Common myeloid progenitor, CD34-positive (primary cell): ENCODE measurements at regions not wholly inside any gene's neighbourhood (a gene's known extent, or its start where the extent isn't known, plus 50 kb on each side); places are given as distances from the start of the nearest gene placed in this dataset.
"Not testable (repeated sequence)": the region's sequence is repeated elsewhere in the genome, so short reads cannot be mapped to it uniquely, and the experiment has no call there.

Experiments
- CTCF ChIA-PET: fragments of 350-600 bp; sonication (Branson Sonifier 250); formaldehyde crosslinking; loops from one replicate; lab custom pipeline; 2021; ENCODE audit warnings: antibody characterized with exemption; lab: Charles Lee
- POLR2A ChIA-PET: fragments of 350-600 bp; sonication (Branson Sonifier 250); formaldehyde crosslinking; loops from one replicate; lab custom pipeline; 2021; ENCODE audit warnings: antibody characterized with exemption; lab: Charles Lee
- DNase-seq, 3 donors: peaks; one replicate each; pipeline versions ENCODE4 v3.0.0 to v3.0.0-alpha.2; 2013
- H3K27ac ChIP-seq, 2 experiments: 1 replicate in 1 of 2; 2 replicates in 1 of 2; pipeline ENCODE4 v1.7.0; 2013; ENCODE audit warnings: inconsistent platforms in 2 of 2, low read length in 2 of 2, mild to moderate bottlenecking in 2 of 2, low read depth in 1 of 2, moderate library complexity in 1 of 2; ENCODE audit not compliant: severe bottlenecking in 2 of 2, insufficient read depth in 1 of 2, poor library complexity in 1 of 2
- H3K27me3 ChIP-seq, 5 experiments: replicated peaks in 2 of 5; 1 replicate in 3 of 5; 2 replicates in 2 of 5; pipeline versions ENCODE4 v1.6.1 to v1.7.0; 2013; ENCODE audit warnings: low read length in 4 of 5, mild to moderate bottlenecking in 2 of 5, moderate library complexity in 2 of 5, inconsistent platforms in 1 of 5; ENCODE audit not compliant: insufficient read depth in 5 of 5, control insufficient read depth in 4 of 5
- H3K36me3 ChIP-seq, 4 experiments: 1 replicate in 2 of 4; 2 replicates in 2 of 4; pipeline versions ENCODE4 v1.6.1 to v1.7.0; 2013; ENCODE audit warnings: low read length in 3 of 4, control low read depth in 1 of 4, mild to moderate bottlenecking in 1 of 4; ENCODE audit not compliant: control insufficient read depth in 4 of 4, insufficient read depth in 4 of 4
- H3K4me1 ChIP-seq, 4 experiments: 1 replicate in 3 of 4; 2 replicates in 1 of 4; pipeline versions ENCODE4 v1.6.1 to v1.7.1; 2013; ENCODE audit warnings: low read length in 3 of 4, mild to moderate bottlenecking in 3 of 4, control low read depth in 1 of 4, inconsistent platforms in 1 of 4, moderate library complexity in 1 of 4; ENCODE audit not compliant: control insufficient read depth in 4 of 4, insufficient read depth in 4 of 4; ENCODE audit errors: control extremely low read depth in 1 of 4
- H3K4me3 ChIP-seq, 7 experiments: 1 replicate in 4 of 7; 2 replicates in 3 of 7; pipeline versions ENCODE4 v1.5.1 to v1.7.0; 2013; ENCODE audit warnings: mild to moderate bottlenecking in 7 of 7, low read length in 6 of 7, moderate library complexity in 6 of 7, inconsistent platforms in 2 of 7, low read depth in 2 of 7, control low read depth in 1 of 7; ENCODE audit not compliant: insufficient read depth in 4 of 7, control insufficient read depth in 1 of 7; ENCODE audit errors: extremely low read depth in 1 of 7
- H3K9me3 ChIP-seq, 5 experiments: 1 replicate in 4 of 5; 2 replicates in 1 of 5; pipeline versions ENCODE4 v1.6.1 to v1.7.1; 2013; ENCODE audit warnings: low read length in 4 of 5, mild to moderate bottlenecking in 2 of 5, inconsistent platforms in 1 of 5, low read depth in 1 of 5, moderate library complexity in 1 of 5; ENCODE audit not compliant: control insufficient read depth in 4 of 5, insufficient read depth in 2 of 5; ENCODE audit errors: control extremely low read depth in 1 of 5
- WGBS: methylation state at CpG from one replicate; pipeline ENCODE4 v1.1.5; 2013; ENCODE audit not compliant: insufficient coverage; 5-methylcytosine and 5-hydroxymethylcytosine counted together

DNA sequence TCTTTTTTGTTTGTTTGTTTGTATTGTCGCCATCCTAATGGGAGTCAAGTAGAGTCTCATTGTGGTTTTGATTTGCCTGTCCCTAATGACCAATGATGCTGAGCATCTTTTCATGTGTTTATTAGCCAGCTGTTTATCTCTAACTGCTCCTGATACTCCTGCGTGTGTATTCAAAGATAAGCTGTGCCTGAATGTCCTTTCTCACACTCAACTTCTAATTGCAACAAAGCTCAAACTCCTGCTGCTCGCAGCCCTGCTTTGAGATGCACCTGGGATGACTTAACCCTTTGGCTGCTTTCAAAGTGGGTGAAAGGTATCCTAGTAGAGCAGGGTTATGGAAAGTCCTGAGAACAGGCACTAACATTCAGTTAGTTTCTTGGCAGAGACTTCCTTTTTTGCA lies 199.6 kb downstream of the BCL2L11 start:
- H3K36me3 ChIP-seq, H3K27ac ChIP-seq, H3K4me1 ChIP-seq, H3K9me3 ChIP-seq, CTCF ChIA-PET, POLR2A ChIA-PET, H3K4me3 ChIP-seq, H3K27me3 ChIP-seq: not testable (repeated sequence)
- peak; percentile 3 to 54 (median 13) for DNase-seq
- WGBS = no CpG with 5 or more reads among the region's 3 CpGs

DNA sequence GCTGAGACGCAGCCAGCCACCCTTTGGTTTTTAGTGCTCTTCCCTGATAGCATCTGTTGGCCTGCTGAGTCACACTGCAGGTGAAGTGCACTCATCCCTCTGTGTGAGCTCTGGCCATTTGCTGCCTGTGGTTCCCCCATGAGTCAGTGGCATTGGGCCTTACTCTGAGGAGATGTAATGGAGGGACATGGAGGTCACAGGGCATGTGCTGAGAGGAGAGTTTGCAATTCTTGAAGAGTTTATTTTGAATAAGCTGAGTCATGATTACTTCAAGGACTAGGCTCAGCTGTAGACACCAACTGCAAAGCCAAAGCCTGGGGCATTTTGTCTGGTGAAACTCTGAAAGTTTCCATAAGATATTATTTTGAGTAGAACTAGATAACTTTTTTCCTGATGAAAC lies 200.3 kb downstream of the BCL2L11 start:
- H3K9me3 ChIP-seq, H3K4me3 ChIP-seq, H3K27ac ChIP-seq, H3K4me1 ChIP-seq, POLR2A ChIA-PET, H3K27me3 ChIP-seq, H3K36me3 ChIP-seq, CTCF ChIA-PET: not testable (repeated sequence)
- no CpG with 5 or more reads among the region's 1 CpG for WGBS
- DNase-seq = peak; percentile 3 to 74 (median 41)

DNA sequence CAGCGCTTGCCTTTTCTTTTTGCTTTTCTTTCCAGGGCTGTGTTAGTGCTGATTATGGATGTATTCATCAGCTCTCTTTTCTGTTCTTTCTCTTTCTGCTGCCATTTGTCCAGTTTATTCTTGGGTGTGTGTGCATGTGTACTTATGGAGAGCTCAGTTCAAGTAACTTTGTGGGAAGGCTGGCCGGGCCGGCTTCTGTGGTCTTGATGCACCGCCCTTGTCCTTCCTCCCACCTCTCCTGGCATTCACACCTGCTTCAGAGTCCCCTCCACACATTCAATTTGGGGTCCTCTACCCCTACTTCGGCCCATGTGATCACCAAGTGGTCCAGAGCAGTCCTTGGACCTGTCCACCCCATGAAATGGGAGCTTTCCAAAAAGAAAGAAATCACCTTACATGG lies 202.7 kb downstream of the BCL2L11 start:
- CTCF ChIA-PET, H3K4me1 ChIP-seq, H3K27ac ChIP-seq, H3K27me3 ChIP-seq, DNase-seq, H3K36me3 ChIP-seq, POLR2A ChIA-PET, H3K4me3 ChIP-seq, H3K9me3 ChIP-seq: not testable (repeated sequence)
- WGBS = no CpG with 5 or more reads among the region's 5 CpGs

DNA sequence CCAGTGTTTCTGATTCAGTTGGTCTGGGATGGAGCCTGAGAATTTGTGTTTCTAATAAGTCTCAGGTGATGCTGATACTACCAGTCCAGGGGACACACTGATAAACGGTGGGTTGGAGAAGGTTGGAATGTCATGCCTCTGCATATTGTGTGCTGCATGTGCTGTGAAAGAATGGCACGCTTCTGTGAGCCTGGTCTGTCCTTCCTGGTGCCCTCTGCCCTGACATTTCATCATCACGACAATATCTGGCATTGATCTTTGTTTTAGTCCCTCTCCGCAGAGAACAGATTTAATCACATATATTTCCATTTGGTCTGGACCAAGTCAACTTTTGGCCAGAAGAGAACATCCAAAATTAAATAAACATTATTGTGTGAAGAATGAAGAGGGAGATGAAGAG lies 207.0 kb downstream of the BCL2L11 start:
- H3K9me3 ChIP-seq, H3K27ac ChIP-seq, DNase-seq, H3K4me1 ChIP-seq, H3K4me3 ChIP-seq, CTCF ChIA-PET, H3K27me3 ChIP-seq, POLR2A ChIA-PET, H3K36me3 ChIP-seq: not testable (repeated sequence)
- no CpG with 5 or more reads among the region's 4 CpGs for WGBS

DNA sequence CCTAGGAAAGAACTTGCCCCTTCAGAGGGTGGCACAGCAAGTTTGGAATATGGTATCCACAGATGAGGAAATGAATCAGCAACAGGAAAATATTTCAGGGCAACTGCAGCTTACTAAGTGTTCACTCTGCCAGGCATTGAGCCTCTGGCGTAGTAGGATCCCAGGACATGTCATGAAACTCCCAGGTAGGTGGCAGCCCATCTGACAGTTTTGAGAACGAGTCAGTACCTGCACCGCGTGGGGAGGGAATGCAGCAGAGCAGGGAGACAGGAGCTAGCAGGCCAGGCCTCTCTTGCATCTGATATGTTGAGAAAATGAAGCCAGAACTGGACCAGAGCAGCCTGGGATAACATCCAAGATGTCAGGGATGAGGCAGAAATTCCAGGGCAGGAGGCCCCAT lies 208.6 kb downstream of the BCL2L11 start:
- H3K27me3 ChIP-seq, CTCF ChIA-PET: not testable (repeated sequence)
- WGBS = no CpG with 5 or more reads among the region's 4 CpGs

DNA sequence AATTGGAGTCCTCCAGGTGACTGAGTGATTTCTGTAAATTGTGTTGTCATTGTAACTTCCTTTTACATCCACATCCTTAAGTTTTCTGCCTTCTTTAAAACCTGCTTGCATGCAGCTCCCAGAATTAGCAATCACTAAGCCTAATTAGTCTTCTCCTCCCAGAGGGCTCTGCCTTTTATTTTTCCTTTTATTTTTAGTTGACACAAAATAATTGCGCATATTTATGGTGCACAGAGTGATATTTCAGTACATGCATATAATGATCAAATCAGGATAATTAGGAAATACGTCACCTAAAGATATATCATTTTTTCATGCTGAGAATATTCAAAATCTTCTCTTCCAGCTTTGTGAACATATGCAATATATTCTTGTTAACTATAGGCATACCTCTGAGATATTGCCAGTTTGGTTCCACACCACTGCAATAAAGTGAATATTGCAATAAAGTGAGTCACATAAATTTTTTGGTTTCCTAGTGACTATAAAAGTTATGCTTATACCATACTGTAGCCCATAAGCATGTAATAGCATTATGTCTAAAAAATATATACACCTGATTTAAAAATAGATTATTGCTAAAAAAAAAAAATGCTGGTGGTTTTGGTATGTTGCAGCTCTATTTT lies 210.5 kb downstream of the BCL2L11 start:
- POLR2A ChIA-PET, H3K27ac ChIP-seq, CTCF ChIA-PET, H3K27me3 ChIP-seq, DNase-seq, H3K4me1 ChIP-seq, H3K36me3 ChIP-seq, H3K4me3 ChIP-seq, H3K9me3 ChIP-seq: not testable (repeated sequence)
- WGBS = no CpG with 5 or more reads among the region's 2 CpGs

More for the DNA sequence above, 208.6 kb downstream of the BCL2L11 start:
- DNase-seq, H3K36me3 ChIP-seq, POLR2A ChIA-PET, H3K9me3 ChIP-seq, H3K4me3 ChIP-seq, H3K4me1 ChIP-seq, H3K27ac ChIP-seq: not testable (repeated sequence)

DNA sequence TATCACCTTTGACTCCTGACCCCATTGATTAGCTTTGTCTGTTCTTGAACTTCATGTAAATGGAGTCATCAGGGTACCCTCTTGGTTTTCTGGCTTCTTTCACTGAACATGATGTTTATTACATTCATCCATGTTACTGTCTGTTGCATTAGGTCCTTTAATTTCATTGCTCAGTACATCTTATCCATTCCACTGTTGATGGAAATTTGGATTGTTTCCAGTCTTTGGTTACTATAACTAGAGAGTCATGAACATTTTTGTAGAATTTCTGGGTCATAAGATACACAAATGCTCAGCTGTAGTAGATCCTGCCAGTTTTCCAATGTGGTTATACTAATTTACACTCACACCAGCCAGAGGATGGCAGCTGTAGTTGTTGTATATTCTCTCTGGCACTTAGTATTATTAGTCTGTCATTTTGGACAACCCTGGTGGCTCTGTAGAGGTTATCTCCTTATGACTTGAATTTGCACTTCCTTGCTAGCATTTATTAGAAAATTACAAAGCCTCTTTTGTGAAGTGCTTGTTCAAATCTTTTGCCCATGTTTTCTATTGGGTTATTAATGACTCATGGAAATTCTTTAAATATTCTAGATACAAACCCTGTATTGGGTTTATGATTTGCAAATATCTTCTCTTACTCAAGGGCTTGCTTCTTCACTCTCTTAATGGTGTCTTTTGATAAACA lies 214.7 kb downstream of the BCL2L11 start:
- H3K9me3 ChIP-seq, H3K27me3 ChIP-seq, H3K4me3 ChIP-seq, H3K27ac ChIP-seq, H3K4me1 ChIP-seq, CTCF ChIA-PET, POLR2A ChIA-PET, H3K36me3 ChIP-seq, DNase-seq: not testable (repeated sequence)
